ENCODE measurements at regions not wholly inside any gene's neighbourhood (a gene's known extent, or its start where the extent isn't known, plus 50 kb on each side); places are given as distances from the start of the nearest gene placed in this dataset.

- Histone ChIP-seq H3K36me3 (ENCODE audit: control insufficient read depth in 4 of 4, insufficient read depth in 3 of 4, low read depth in 1 of 4, low read length in 3 of 4) (no peaks in the 10 kb centered on the region), H3K4me1 (ENCODE audit: control insufficient read depth in 4 of 4, insufficient read depth in 4 of 4, low read length in 3 of 4) (no peaks in the 10 kb centered on the region), H3K9me3 (ENCODE audit: control insufficient read depth in 4 of 4, low read length in 3 of 4) (no peaks in the 10 kb centered on the region), H3K27ac (ENCODE audit: low read depth in 1 of 2, low read length in 2 of 2) (no peak overlapping the region), H3K4me3 (ENCODE audit: low read depth in 1 of 3, low read length in 3 of 3) (no peak overlapping the region), H3K9ac (ENCODE audit: low read depth in 1 of 2, low read length in 2 of 2) (no peak overlapping the region), H3K27me3 (ENCODE audit: control insufficient read depth in 4 of 4, insufficient read depth in 4 of 4, low read length in 3 of 4) (peaks cover 0 to 3% (median 0%) of the 10 kb centered on the region in 4 donors)
- 41% methylated on average over 4 of the region's 4 CpGs for WGBS
- no peak for DNase-seq (ENCODE audit: low spot score)
- TF ChIP-seq YY1 (IDR thresholded peaks at IDR 0.05) (no peak), EGR1 (IDR thresholded peaks at IDR 0.05; ENCODE audit: low read depth in 2 of 2) (no peak), ZBTB33 (IDR thresholded peaks at IDR 0.05) (no peak), RAD21 (IDR thresholded peaks at IDR 0.05) (no peak), RXRA (IDR thresholded peaks at IDR 0.05) (no peak), JUND (IDR thresholded peaks at IDR 0.05) (no peak), SP1 (IDR thresholded peaks at IDR 0.05) (no peak), FOXA1 (IDR thresholded peaks at IDR 0.05) (no peak), FOXA2 (IDR thresholded peaks at IDR 0.05) (no peak)
- TF ChIP-seq, protein P1, sequence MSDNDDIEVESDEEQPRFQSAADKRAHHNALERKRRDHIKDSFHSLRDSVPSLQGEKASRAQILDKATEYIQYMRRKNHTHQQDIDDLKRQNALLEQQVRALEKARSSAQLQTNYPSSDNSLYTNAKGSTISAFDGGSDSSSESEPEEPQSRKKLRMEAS (IDR thresholded peaks at IDR 0.05): no peak
- TF ChIP-seq, protein P2, sequence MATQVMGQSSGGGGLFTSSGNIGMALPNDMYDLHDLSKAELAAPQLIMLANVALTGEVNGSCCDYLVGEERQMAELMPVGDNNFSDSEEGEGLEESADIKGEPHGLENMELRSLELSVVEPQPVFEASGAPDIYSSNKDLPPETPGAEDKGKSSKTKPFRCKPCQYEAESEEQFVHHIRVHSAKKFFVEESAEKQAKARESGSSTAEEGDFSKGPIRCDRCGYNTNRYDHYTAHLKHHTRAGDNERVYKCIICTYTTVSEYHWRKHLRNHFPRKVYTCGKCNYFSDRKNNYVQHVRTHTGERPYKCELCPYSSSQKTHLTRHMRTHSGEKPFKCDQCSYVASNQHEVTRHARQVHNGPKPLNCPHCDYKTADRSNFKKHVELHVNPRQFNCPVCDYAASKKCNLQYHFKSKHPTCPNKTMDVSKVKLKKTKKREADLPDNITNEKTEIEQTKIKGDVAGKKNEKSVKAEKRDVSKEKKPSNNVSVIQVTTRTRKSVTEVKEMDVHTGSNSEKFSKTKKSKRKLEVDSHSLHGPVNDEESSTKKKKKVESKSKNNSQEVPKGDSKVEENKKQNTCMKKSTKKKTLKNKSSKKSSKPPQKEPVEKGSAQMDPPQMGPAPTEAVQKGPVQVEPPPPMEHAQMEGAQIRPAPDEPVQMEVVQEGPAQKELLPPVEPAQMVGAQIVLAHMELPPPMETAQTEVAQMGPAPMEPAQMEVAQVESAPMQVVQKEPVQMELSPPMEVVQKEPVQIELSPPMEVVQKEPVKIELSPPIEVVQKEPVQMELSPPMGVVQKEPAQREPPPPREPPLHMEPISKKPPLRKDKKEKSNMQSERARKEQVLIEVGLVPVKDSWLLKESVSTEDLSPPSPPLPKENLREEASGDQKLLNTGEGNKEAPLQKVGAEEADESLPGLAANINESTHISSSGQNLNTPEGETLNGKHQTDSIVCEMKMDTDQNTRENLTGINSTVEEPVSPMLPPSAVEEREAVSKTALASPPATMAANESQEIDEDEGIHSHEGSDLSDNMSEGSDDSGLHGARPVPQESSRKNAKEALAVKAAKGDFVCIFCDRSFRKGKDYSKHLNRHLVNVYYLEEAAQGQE (IDR thresholded peaks at IDR 0.05): no peak
Measured at GRCh38 chr13:67854990-67855389, 624.9 kb upstream of the PCDH9 start.

GRCh38 chr13:67844574-67844973 lies 614.4 kb upstream of the PCDH9 start:
- H3K9me3 ChIP-seq (ENCODE audit: control insufficient read depth in 4 of 4, low read length in 3 of 4): peaks cover 0 to 3% (median 0%) of the 10 kb centered on the region in 4 donors
- H3K9ac ChIP-seq (ENCODE audit: low read depth in 1 of 2, low read length in 2 of 2): no peak overlapping the region
- TF ChIP-seq EGR1 (IDR thresholded peaks at IDR 0.05; ENCODE audit: low read depth in 2 of 2): no peak
- TF ChIP-seq TAF1 (conservative IDR thresholded peaks at IDR 0.05): no peak
- TF ChIP-seq HNF4A (conservative IDR thresholded peaks at IDR 0.05): no peak
- no peak for TF ChIP-seq RAD21 (IDR thresholded peaks at IDR 0.05)
- TF ChIP-seq FOXA1 (IDR thresholded peaks at IDR 0.05): no peak
- no peak for TF ChIP-seq NR2F2 (IDR thresholded peaks at IDR 0.05)
- TF ChIP-seq, protein P3, sequence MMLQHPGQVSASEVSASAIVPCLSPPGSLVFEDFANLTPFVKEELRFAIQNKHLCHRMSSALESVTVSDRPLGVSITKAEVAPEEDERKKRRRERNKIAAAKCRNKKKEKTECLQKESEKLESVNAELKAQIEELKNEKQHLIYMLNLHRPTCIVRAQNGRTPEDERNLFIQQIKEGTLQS (IDR thresholded peaks at IDR 0.05): no peak
- TF ChIP-seq YY1 (IDR thresholded peaks at IDR 0.05): no peak
- TF ChIP-seq CTCF (IDR thresholded peaks at IDR 0.05; ENCODE audit: low read depth, low read length, missing input control): no peak
- no peak for TF ChIP-seq FOXA2 (IDR thresholded peaks at IDR 0.05)
- no peak for TF ChIP-seq HNF4G (IDR thresholded peaks at IDR 0.05)
- TF ChIP-seq ZBTB33 (IDR thresholded peaks at IDR 0.05): no peak
- TF ChIP-seq, protein P1 (IDR thresholded peaks at IDR 0.05): no peak
- TF ChIP-seq JUND (IDR thresholded peaks at IDR 0.05): no peak
- TF ChIP-seq SP1 (IDR thresholded peaks at IDR 0.05): no peak
- H3K27me3 ChIP-seq (ENCODE audit: control insufficient read depth in 4 of 4, insufficient read depth in 4 of 4, low read length in 3 of 4): no peaks in the 10 kb centered on the region
- 63% methylated on average over 2 of the region's 2 CpGs for WGBS
- DNase-seq (ENCODE audit: low spot score): no peak
- H3K27ac ChIP-seq (ENCODE audit: low read depth in 1 of 2, low read length in 2 of 2): no peak overlapping the region
- H3K4me3 ChIP-seq (ENCODE audit: low read depth in 1 of 3, low read length in 3 of 3): no peak overlapping the region
- no peaks in the 10 kb centered on the region for H3K4me1 ChIP-seq (ENCODE audit: control insufficient read depth in 4 of 4, insufficient read depth in 4 of 4, low read length in 3 of 4)
- no peaks in the 10 kb centered on the region for H3K36me3 ChIP-seq (ENCODE audit: control insufficient read depth in 4 of 4, insufficient read depth in 3 of 4, low read depth in 1 of 4, low read length in 3 of 4)
